Uterus (tissue), 3 donors: ENCODE measurements at regions not wholly inside any gene's neighbourhood (a gene's known extent, or its start where the extent isn't known, plus 50 kb on each side); places are given as distances from the start of the nearest gene placed in this dataset.

Source experiments
- DNase-seq, 2 donors: peaks; one replicate each; pipeline ENCODE4 v3.0.0-alpha.2; 2019 to 2020
- H3K27ac ChIP-seq, 2 donors: fragments of 200-600 bp; sonication (generic); 1 replicate in 1 of 2; 2 replicates in 1 of 2; pipeline ENCODE4 v1.5.1; 2016 to 2018
- H3K27me3 ChIP-seq, 2 donors: fragments of 200-600 bp; sonication (generic); one replicate each; pipeline ENCODE4 v1.5.1; 2018 to 2019; ENCODE audit warnings: control low read depth in 1 of 2
- H3K36me3 ChIP-seq, 2 donors: fragments of 200-600 bp; sonication (generic); one replicate each; pipeline ENCODE4 v1.5.1; 2019; ENCODE audit warnings: control low read depth in 1 of 2
- H3K4me1 ChIP-seq, 2 donors: fragments of 200-600 bp; sonication (generic); one replicate each; pipeline ENCODE4 v1.5.1; 2018 to 2019; ENCODE audit warnings: control low read depth in 1 of 2
- H3K4me3 ChIP-seq, 2 donors: fragments of 200-600 bp; sonication (generic); 1 replicate in 1 of 2; 2 replicates in 1 of 2; pipeline ENCODE4 v1.5.1; 2018 to 2019; ENCODE audit warnings: mild to moderate bottlenecking in 1 of 2
- H3K9me3 ChIP-seq, 2 donors: fragments of 200-600 bp; sonication (generic); one replicate each; pipeline ENCODE4 v1.5.1; 2019; ENCODE audit warnings: control low read depth in 1 of 2
- POLR2A ChIP-seq, 2 donors: fragments of 450-650 bp; IDR thresholded peaks; one replicate each; pipeline ENCODE4 v1.6.1; 2016; ENCODE audit warnings: antibody characterized with exemption in 2 of 2, mild to moderate bottlenecking in 1 of 2, moderate library complexity in 1 of 2
- intact Hi-C: fragments of 100-400 bp; cut with DNase I; formaldehyde crosslinking; loops from one replicate; pipeline ENCODE4 v1.15.1; 2023; ENCODE audit warnings: low total_unique reads
- TF ChIP-seq, protein P1 (sequence below), 4 experiments: fragments of 200-600 bp in 2 of 4; fragments of 450-650 bp in 2 of 4; sonication (generic) in 2 of 4; IDR thresholded peaks; one replicate each; pipeline ENCODE4 v1.5.1; 2016 to 2019; ENCODE audit warnings: antibody characterized with exemption in 4 of 4, mild to moderate bottlenecking in 2 of 4, moderate library complexity in 1 of 4
- donor health status: DM: yes; HTN: yes; CAD: no.

DNA sequence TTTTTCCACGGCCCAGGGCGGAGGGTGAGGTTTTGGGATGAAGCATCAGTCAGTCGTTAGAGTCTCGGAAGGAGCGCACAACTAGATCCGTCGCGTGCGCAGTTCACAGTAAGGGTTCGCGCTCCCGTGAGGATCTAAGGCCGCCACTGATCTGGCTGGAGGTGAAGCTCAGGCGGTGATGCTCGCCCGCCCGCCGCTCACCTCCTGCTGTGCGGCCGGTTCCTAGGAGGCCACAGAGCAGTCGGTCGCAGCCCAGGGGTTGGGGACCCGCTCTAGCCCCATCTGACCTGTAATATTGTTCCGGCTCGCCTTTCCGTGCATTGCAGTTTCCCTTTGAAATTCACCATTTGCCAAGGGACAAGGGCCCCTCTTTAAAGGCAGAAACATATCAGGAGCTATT is 244.7 kb downstream of the TFAP2C start:
- no peaks in the 10 kb centered on the region for H3K36me3 ChIP-seq
- H3K27ac ChIP-seq, result no peak overlapping the region
- H3K4me1 ChIP-seq, result no peaks in the 10 kb centered on the region
- TF ChIP-seq POLR2A (IDR thresholded peaks at IDR 0.05), result no peak
- TF ChIP-seq, protein P1, sequence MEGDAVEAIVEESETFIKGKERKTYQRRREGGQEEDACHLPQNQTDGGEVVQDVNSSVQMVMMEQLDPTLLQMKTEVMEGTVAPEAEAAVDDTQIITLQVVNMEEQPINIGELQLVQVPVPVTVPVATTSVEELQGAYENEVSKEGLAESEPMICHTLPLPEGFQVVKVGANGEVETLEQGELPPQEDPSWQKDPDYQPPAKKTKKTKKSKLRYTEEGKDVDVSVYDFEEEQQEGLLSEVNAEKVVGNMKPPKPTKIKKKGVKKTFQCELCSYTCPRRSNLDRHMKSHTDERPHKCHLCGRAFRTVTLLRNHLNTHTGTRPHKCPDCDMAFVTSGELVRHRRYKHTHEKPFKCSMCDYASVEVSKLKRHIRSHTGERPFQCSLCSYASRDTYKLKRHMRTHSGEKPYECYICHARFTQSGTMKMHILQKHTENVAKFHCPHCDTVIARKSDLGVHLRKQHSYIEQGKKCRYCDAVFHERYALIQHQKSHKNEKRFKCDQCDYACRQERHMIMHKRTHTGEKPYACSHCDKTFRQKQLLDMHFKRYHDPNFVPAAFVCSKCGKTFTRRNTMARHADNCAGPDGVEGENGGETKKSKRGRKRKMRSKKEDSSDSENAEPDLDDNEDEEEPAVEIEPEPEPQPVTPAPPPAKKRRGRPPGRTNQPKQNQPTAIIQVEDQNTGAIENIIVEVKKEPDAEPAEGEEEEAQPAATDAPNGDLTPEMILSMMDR (IDR thresholded peaks at IDR 0.05), result no peak
- H3K27me3 ChIP-seq, result no peaks in the 10 kb centered on the region
- intact Hi-C loops, result no loop called here
- no peak for DNase-seq
- no peak overlapping the region for H3K4me3 ChIP-seq
- H3K9me3 ChIP-seq, result no peaks in the 10 kb centered on the region

DNA sequence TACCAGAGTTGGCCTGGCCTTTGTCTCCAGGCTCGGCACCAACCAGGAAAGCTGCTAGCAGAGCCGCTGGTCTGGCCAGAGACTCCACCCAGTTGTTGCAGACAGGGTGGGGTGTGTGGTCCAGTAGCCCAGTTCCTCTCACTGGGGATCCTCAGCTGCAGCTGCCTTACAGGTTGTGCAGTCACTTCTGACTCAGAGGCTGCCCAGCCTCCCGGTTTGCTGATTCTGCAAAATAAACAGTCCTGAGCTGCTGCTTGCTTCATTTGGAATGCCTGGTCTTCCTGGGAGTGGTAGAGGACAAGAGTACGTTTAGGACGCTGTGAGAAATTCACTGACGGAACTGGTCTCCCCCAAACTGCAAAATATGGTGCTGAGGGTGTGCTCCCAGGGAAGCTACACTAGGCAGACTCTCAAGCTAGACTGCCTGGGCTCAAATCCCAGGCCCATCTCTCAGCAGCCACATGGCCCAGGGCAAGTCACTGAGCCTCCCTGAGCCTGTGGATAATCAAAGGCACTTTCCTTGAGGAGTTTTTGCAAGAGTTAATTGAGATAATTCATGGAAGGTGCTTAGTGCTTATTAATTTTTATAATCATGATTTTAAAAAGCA is 246.1 kb downstream of the TFAP2C start:
- H3K9me3 ChIP-seq, result no peaks in the 10 kb centered on the region
- H3K27ac ChIP-seq, result no peak overlapping the region
- DNase-seq, result no peak
- no peaks in the 10 kb centered on the region for H3K27me3 ChIP-seq
- H3K36me3 ChIP-seq, result no peaks in the 10 kb centered on the region
- H3K4me3 ChIP-seq, result no peak overlapping the region
- TF ChIP-seq POLR2A (IDR thresholded peaks at IDR 0.05), result no peak
- intact Hi-C loops, result no loop called here
- no peaks in the 10 kb centered on the region for H3K4me1 ChIP-seq

DNA sequence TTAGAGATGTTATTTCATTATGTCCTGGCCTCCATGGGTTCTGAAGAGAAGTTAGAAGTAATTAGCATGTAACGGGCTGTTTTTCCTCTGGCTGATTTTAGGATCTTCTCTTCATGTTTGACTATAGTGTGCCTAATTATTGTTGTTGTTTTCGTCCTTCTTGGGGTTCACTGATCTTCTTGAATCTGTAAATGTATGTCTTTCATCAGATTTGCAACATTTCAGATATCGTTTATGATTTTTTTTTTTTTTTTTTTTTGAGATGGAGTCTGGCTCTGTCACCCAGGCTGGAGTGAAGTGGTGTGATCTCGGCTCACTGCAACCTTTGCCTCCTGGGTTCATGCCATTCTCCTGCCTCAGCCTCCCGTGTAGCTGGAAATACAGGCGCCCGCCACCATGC is 246.7 kb downstream of the TFAP2C start:
- intact Hi-C loops, result no loop called here
- Histone ChIP-seq H3K27ac (no peak overlapping the region), H3K9me3 (no peaks in the 10 kb centered on the region), H3K4me1 (no peaks in the 10 kb centered on the region), H3K4me3 (no peak overlapping the region), H3K36me3 (no peaks in the 10 kb centered on the region), H3K27me3 (no peaks in the 10 kb centered on the region)
- no peak for DNase-seq
- TF ChIP-seq, protein P1 (IDR thresholded peaks at IDR 0.05), result no peak
- no peak for TF ChIP-seq POLR2A (IDR thresholded peaks at IDR 0.05)

DNA sequence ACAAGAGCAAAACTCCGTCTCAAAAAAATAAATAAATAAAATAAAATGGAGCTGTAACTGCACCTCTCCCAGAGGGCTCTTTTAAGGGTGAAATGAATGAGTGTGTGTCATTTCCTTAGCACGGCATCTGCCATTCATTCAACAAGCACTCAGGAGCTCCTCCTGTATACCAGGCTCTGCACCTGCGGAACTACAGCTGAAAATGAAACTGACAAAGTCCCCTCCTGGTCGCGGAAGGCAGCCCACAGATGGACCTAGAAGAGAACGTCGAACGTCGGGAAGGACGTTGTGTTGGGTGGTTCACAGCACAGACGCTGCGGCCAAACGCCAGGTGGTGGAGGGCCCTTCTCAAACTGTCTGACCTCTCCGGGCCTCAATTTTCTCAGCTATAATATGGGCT is 256.4 kb downstream of the TFAP2C start:
- no peak for DNase-seq
- H3K4me1 ChIP-seq, result no peaks in the 10 kb centered on the region
- no peak overlapping the region for H3K27ac ChIP-seq
- H3K27me3 ChIP-seq, result no peaks in the 10 kb centered on the region
- TF ChIP-seq, protein P1 (IDR thresholded peaks at IDR 0.05), result no peak
- TF ChIP-seq POLR2A (IDR thresholded peaks at IDR 0.05), result no peak
- no peaks in the 10 kb centered on the region for H3K36me3 ChIP-seq
- H3K4me3 ChIP-seq, result no peak overlapping the region
- intact Hi-C loops, result no loop called here
- H3K9me3 ChIP-seq, result no peaks in the 10 kb centered on the region

DNA sequence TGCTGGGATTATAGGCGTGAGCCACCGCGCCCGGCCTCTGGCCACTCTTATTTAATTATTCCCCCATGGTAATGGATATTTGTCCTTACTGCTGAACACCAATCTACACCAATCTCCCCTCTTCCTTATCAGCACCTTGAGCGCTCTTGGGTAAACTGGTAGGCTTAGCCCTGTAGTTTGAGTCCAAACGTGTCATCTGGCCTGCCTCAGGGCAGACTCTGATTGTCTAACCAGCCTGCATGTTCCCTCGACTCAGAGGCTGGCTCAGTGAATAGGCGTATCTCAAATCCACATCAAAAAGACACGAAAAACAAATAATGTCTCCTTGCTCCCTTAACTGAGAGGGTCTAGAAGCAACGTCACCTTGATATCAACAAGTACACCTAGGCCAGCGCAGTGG is 260.9 kb downstream of the TFAP2C start:
- no peak for DNase-seq
- TF ChIP-seq, protein P1 (IDR thresholded peaks at IDR 0.05), result no peak
- no peak for TF ChIP-seq POLR2A (IDR thresholded peaks at IDR 0.05)
- intact Hi-C loops, result no loop called here
- H3K27me3 ChIP-seq, result no peaks in the 10 kb centered on the region
- no peak overlapping the region for H3K4me3 ChIP-seq
- H3K27ac ChIP-seq, result no peak overlapping the region
- no peaks in the 10 kb centered on the region for H3K36me3 ChIP-seq
- H3K4me1 ChIP-seq, result no peaks in the 10 kb centered on the region
- no peaks in the 10 kb centered on the region for H3K9me3 ChIP-seq
